ENCODE measurements at regions not wholly inside any gene's neighbourhood (a gene's known extent, or its start where the extent isn't known, plus 50 kb on each side); places are given as distances from the start of the nearest gene placed in this dataset.

DNA sequence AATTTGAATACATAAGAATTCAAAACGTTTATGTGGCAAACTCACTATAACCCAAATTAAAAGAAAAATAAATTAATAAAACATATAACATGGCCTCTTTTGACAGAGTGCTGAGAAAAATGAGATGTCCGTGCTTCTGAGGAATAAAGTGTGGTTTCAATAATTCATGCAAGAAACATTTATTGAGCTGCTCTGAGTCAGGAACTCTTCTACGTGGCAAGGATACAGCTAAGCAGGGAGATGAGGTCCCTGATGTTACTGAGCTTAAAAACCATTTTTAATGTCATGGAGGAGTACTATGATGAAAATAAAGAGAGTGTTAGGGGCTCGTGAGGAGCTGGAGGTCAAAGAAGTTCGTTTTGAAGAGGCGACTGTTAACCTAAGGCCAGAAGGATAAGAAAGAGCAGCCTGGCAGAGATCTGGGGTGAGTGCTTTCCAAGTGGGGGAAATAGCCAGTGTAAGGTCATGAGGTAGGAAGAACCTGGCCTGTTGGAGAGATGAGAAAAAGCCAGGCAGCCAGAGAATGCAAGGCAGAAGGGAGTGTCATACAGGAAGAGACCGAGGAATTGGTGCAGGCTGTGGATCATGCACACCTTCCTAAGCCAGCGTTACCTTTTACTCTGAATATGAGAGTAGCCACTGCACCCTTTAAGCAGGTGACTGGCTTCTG lies 182.2 kb upstream of the DUSP10 start:
- TF ChIP-seq POLR2AphosphoS5 (IDR thresholded peaks at IDR 0.05; ENCODE audit: low read depth, low read length), result no peak
- TF ChIP-seq CTCF (IDR thresholded peaks at IDR 0.05 in 2 of 3, conservative IDR thresholded peaks at IDR 0.05 in 1 of 3; ENCODE audit: borderline replicate concordance in 1 of 3, insufficient read depth in 1 of 3, low read depth in 2 of 3, low read length in 2 of 3), result no peak
- TF ChIP-seq ATF3 (IDR thresholded peaks at IDR 0.05), result no peak
- TF ChIP-seq ZNF274 (IDR thresholded peaks at IDR 0.05; ENCODE audit: low read depth, low read length), result no peak
- TF ChIP-seq, protein P1, sequence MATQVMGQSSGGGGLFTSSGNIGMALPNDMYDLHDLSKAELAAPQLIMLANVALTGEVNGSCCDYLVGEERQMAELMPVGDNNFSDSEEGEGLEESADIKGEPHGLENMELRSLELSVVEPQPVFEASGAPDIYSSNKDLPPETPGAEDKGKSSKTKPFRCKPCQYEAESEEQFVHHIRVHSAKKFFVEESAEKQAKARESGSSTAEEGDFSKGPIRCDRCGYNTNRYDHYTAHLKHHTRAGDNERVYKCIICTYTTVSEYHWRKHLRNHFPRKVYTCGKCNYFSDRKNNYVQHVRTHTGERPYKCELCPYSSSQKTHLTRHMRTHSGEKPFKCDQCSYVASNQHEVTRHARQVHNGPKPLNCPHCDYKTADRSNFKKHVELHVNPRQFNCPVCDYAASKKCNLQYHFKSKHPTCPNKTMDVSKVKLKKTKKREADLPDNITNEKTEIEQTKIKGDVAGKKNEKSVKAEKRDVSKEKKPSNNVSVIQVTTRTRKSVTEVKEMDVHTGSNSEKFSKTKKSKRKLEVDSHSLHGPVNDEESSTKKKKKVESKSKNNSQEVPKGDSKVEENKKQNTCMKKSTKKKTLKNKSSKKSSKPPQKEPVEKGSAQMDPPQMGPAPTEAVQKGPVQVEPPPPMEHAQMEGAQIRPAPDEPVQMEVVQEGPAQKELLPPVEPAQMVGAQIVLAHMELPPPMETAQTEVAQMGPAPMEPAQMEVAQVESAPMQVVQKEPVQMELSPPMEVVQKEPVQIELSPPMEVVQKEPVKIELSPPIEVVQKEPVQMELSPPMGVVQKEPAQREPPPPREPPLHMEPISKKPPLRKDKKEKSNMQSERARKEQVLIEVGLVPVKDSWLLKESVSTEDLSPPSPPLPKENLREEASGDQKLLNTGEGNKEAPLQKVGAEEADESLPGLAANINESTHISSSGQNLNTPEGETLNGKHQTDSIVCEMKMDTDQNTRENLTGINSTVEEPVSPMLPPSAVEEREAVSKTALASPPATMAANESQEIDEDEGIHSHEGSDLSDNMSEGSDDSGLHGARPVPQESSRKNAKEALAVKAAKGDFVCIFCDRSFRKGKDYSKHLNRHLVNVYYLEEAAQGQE (IDR thresholded peaks at IDR 0.05; ENCODE audit: low read depth), result no peak
- no peak for TF ChIP-seq POLR2A (IDR thresholded peaks at IDR 0.05; ENCODE audit: borderline replicate concordance, extremely low read depth, insufficient read depth, insufficient read length)
- TF ChIP-seq JUND (IDR thresholded peaks at IDR 0.05), result no peak
- TF ChIP-seq SIN3A (IDR thresholded peaks at IDR 0.05; ENCODE audit: low read depth), result no peak
- TF ChIP-seq, protein P2, sequence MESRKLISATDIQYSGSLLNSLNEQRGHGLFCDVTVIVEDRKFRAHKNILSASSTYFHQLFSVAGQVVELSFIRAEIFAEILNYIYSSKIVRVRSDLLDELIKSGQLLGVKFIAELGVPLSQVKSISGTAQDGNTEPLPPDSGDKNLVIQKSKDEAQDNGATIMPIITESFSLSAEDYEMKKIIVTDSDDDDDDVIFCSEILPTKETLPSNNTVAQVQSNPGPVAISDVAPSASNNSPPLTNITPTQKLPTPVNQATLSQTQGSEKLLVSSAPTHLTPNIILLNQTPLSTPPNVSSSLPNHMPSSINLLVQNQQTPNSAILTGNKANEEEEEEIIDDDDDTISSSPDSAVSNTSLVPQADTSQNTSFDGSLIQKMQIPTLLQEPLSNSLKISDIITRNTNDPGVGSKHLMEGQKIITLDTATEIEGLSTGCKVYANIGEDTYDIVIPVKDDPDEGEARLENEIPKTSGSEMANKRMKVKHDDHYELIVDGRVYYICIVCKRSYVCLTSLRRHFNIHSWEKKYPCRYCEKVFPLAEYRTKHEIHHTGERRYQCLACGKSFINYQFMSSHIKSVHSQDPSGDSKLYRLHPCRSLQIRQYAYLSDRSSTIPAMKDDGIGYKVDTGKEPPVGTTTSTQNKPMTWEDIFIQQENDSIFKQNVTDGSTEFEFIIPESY (IDR thresholded peaks at IDR 0.05; ENCODE audit: extremely low read depth, insufficient replicate concordance, low read length), result no peak
- no peak for TF ChIP-seq YY1 (IDR thresholded peaks at IDR 0.05; ENCODE audit: extremely low read depth, insufficient replicate concordance, low read depth, low read length)
- no peak for TF ChIP-seq EZH2 (IDR thresholded peaks at IDR 0.05)

All from HCT116 (cell line).